ENCODE measurements at regions not wholly inside any gene's neighbourhood (a gene's known extent, or its start where the extent isn't known, plus 50 kb on each side); places are given as distances from the start of the nearest gene placed in this dataset.

GRCh38 chr5:24281818-24282217 lies 363.0 kb downstream of the CDH10 start:
- TF ChIP-seq CTCF (IDR thresholded peaks at IDR 0.05) (no peak), POLR2A (IDR thresholded peaks at IDR 0.05) (no peak)
- no peaks in the 10 kb centered on the region for H3K9me3 ChIP-seq
- no peak for DNase-seq
- no peak overlapping the region for H3K27ac ChIP-seq
- H3K27me3 ChIP-seq: no peaks in the 10 kb centered on the region
- H3K36me3 ChIP-seq: no peaks in the 10 kb centered on the region
- H3K4me3 ChIP-seq (replicated peaks in 1 of 3): no peak overlapping the region
- intact Hi-C loops (cut with DNase I): no loop called here
- WGBS, 2 donors: 45 to 48% methylated on average over 1 of the region's 1 CpG
- no peaks in the 10 kb centered on the region for H3K4me1 ChIP-seq

GRCh38 chr5:24289582-24290335 lies 355.0 kb downstream of the CDH10 start:
- Histone ChIP-seq H3K27me3 (no peaks in the 10 kb centered on the region), H3K4me3 (replicated peaks in 1 of 3) (no peak overlapping the region), H3K9me3 (no peaks in the 10 kb centered on the region), H3K36me3 (no peaks in the 10 kb centered on the region), H3K27ac (no peak overlapping the region), H3K4me1 (no peaks in the 10 kb centered on the region)
- intact Hi-C loops (cut with DNase I): no loop called here
- TF ChIP-seq POLR2A (IDR thresholded peaks at IDR 0.05): no peak
- TF ChIP-seq CTCF (IDR thresholded peaks at IDR 0.05): no peak
- DNase-seq: no peak
- 77 to 83% methylated on average over 2 of the region's 2 CpGs for WGBS, 2 donors

GRCh38 chr5:24290536-24290935 lies 354.2 kb downstream of the CDH10 start:
- 83 to 89% methylated on average over 1 of the region's 1 CpG for WGBS, 2 donors
- Histone ChIP-seq H3K9me3 (no peaks in the 10 kb centered on the region), H3K27me3 (no peaks in the 10 kb centered on the region), H3K36me3 (no peaks in the 10 kb centered on the region), H3K4me3 (replicated peaks in 1 of 3) (no peak overlapping the region), H3K27ac (no peak overlapping the region), H3K4me1 (no peaks in the 10 kb centered on the region)
- no peak for DNase-seq
- intact Hi-C loops (cut with DNase I): no loop called here
- TF ChIP-seq CTCF (IDR thresholded peaks at IDR 0.05): no peak
- TF ChIP-seq POLR2A (IDR thresholded peaks at IDR 0.05): no peak

GRCh38 chr5:24291916-24292315 lies 352.9 kb downstream of the CDH10 start:
- no peaks in the 10 kb centered on the region for H3K27me3 ChIP-seq
- H3K4me1 ChIP-seq: no peaks in the 10 kb centered on the region
- DNase-seq: no peak
- no peaks in the 10 kb centered on the region for H3K36me3 ChIP-seq
- no peaks in the 10 kb centered on the region for H3K9me3 ChIP-seq
- no peak overlapping the region for H3K4me3 ChIP-seq (replicated peaks in 1 of 3)
- WGBS, 2 donors: 79 to 81% methylated on average over 2 of the region's 2 CpGs
- intact Hi-C loops (cut with DNase I): no loop called here
- TF ChIP-seq POLR2A (IDR thresholded peaks at IDR 0.05) (no peak), CTCF (IDR thresholded peaks at IDR 0.05) (no peak)
- H3K27ac ChIP-seq: no peak overlapping the region

- intact Hi-C loops (cut with DNase I): no loop called here
- H3K36me3 ChIP-seq: no peaks in the 10 kb centered on the region
- H3K27me3 ChIP-seq: no peaks in the 10 kb centered on the region
- no peak overlapping the region for H3K27ac ChIP-seq
- H3K4me1 ChIP-seq: no peaks in the 10 kb centered on the region
- 67 to 68% methylated on average over 4 of the region's 4 CpGs for WGBS, 2 donors
- no peak overlapping the region for H3K4me3 ChIP-seq (replicated peaks in 1 of 3)
- no peak for DNase-seq
- H3K9me3 ChIP-seq: no peaks in the 10 kb centered on the region
- no peak for TF ChIP-seq POLR2A (IDR thresholded peaks at IDR 0.05)
- no peak for TF ChIP-seq CTCF (IDR thresholded peaks at IDR 0.05)
Measured at GRCh38 chr5:24294333-24294732, 350.4 kb downstream of the CDH10 start.
